WI38 (cell line): ENCODE measurements at regions not wholly inside any gene's neighbourhood (a gene's known extent, or its start where the extent isn't known, plus 50 kb on each side); places are given as distances from the start of the nearest gene placed in this dataset.
A peak's percentile ranks its signal among the peaks of the same experiment; 100 is the strongest.

Source experiments
- H3K4me3 ChIP-seq: 2 replicates; pipeline ENCODE4 v1.5.1; 2011; ENCODE audit warnings: low read depth, mild to moderate bottlenecking, control low read depth, low read length
- TF ChIP-seq, protein P1 (sequence below): IDR thresholded peaks from 2 replicates; pipeline ENCODE4 v1.5.1; 2012; ENCODE audit warnings: low read depth, mild to moderate bottlenecking, control low read depth, low read length

- TF ChIP-seq, protein P1, sequence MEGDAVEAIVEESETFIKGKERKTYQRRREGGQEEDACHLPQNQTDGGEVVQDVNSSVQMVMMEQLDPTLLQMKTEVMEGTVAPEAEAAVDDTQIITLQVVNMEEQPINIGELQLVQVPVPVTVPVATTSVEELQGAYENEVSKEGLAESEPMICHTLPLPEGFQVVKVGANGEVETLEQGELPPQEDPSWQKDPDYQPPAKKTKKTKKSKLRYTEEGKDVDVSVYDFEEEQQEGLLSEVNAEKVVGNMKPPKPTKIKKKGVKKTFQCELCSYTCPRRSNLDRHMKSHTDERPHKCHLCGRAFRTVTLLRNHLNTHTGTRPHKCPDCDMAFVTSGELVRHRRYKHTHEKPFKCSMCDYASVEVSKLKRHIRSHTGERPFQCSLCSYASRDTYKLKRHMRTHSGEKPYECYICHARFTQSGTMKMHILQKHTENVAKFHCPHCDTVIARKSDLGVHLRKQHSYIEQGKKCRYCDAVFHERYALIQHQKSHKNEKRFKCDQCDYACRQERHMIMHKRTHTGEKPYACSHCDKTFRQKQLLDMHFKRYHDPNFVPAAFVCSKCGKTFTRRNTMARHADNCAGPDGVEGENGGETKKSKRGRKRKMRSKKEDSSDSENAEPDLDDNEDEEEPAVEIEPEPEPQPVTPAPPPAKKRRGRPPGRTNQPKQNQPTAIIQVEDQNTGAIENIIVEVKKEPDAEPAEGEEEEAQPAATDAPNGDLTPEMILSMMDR, result no peak
Observed at GRCh38 chr12:127450826-127451225, 816.1 kb upstream of the TMEM132C start.

GRCh38 chr12:127455347-127456265, 811.4 kb upstream of the TMEM132C start:
- peak overlapping the region; percentile 41 for H3K4me3 ChIP-seq
- TF ChIP-seq, protein P1, result no peak

More at GRCh38 chr12:127450826-127451225, 816.1 kb upstream of the TMEM132C start:
- H3K4me3 ChIP-seq, result no peak overlapping the region

- no peak overlapping the region for H3K4me3 ChIP-seq
- TF ChIP-seq, protein P1, result no peak
Observed at GRCh38 chr12:127457726-127458125, 809.2 kb upstream of the TMEM132C start.

DNA sequence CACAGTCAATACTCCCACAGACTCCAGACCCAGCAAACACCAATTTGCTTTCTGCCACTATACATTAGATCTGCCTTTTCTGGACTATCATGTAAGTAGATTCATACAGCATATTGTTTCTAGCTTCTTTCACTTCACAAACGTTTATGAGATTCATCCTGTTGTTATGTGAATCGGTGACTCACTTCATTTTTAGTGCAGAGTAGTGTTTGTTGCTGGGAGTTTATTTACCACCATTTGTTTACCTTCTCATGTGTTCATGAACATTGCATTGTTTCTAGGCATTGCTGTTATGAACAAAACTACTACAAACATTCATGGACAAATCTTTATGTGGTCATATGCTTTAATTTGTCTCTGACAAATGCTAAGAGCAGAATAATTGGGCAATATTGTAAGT, 807.8 kb upstream of the TMEM132C start:
- TF ChIP-seq, protein P1, result no peak
- no peak overlapping the region for H3K4me3 ChIP-seq

- no peak overlapping the region for H3K4me3 ChIP-seq
- TF ChIP-seq, protein P1, result no peak
Observed at GRCh38 chr12:127459687-127460086, 807.3 kb upstream of the TMEM132C start.

DNA sequence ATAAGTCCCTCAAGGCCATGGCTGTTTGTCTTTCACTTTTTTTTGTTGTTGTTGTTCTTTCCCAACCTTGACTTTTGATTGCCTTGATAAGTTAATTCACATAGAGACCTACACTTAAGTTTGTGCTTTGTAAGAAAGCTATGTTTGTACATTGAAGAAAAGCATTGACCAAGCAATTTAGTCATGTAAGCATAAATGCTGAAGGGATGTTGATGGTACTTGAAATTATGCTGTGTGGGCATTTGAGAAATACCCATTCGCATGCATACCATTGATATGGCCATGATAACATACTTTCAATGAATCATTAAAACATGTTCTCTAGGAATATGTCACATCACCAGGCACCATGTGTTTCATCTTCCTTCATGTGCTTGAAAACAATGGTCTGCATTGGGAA, 803.7 kb upstream of the TMEM132C start:
- TF ChIP-seq, protein P1, result no peak
- H3K4me3 ChIP-seq, result no peak overlapping the region

GRCh38 chr12:127469331-127469730, 797.6 kb upstream of the TMEM132C start:
- TF ChIP-seq, protein P1, result no peak
- no peak overlapping the region for H3K4me3 ChIP-seq
